Neuronal stem cell (in vitro differentiated cells): ENCODE measurements at regions not wholly inside any gene's neighbourhood (a gene's known extent, or its start where the extent isn't known, plus 50 kb on each side); places are given as distances from the start of the nearest gene placed in this dataset.

Experiments used
- DNase-seq: peaks from one replicate; pipeline ENCODE4 v3.0.0-alpha.2; 2013; ENCODE audit warnings: low spot score
- H2AFZ ChIP-seq: one replicate; pipeline ENCODE4 v1.6.1; 2013; ENCODE audit warnings: mild to moderate bottlenecking, low read length, inconsistent platforms
- H2AK5ac ChIP-seq: 2 replicates; pipeline ENCODE4 v1.6.1; 2013; ENCODE audit warnings: low read depth, mild to moderate bottlenecking, inconsistent platforms, low read length, moderate library complexity, mixed read lengths
- H2BK120ac ChIP-seq: 2 replicates; pipeline ENCODE4 v1.6.1; 2013; ENCODE audit warnings: low read depth, mild to moderate bottlenecking, inconsistent platforms, low read length, moderate library complexity, mixed read lengths
- H2BK12ac ChIP-seq: one replicate; pipeline ENCODE4 v1.6.1; 2013; ENCODE audit warnings: low read length, inconsistent platforms
- H2BK15ac ChIP-seq: 2 replicates; pipeline ENCODE4 v1.6.1; 2013; ENCODE audit warnings: mild to moderate bottlenecking, low read length, inconsistent platforms, mixed read lengths
- H2BK5ac ChIP-seq: one replicate; pipeline ENCODE4 v1.6.1; 2013; ENCODE audit warnings: inconsistent platforms, mild to moderate bottlenecking, low read length, moderate library complexity
- H3K14ac ChIP-seq: one replicate; pipeline ENCODE4 v1.6.1; 2013; ENCODE audit warnings: low read length, inconsistent platforms
- H3K18ac ChIP-seq: 2 replicates; pipeline ENCODE4 v1.6.1; 2013; ENCODE audit warnings: low read length, inconsistent platforms
- H3K23ac ChIP-seq: 2 replicates; pipeline ENCODE4 v1.6.1; 2013; ENCODE audit warnings: low read depth, mild to moderate bottlenecking, mixed read lengths, low read length, inconsistent platforms; ENCODE audit not compliant: poor library complexity
- H3K27ac ChIP-seq: replicated peaks from 3 replicates; pipeline ENCODE4 v1.5.1; 2013; ENCODE audit warnings: low read length, inconsistent platforms
- H3K27me3 ChIP-seq, 3 experiments: 2 replicates each; pipeline ENCODE4 v1.6.1; 2013; ENCODE audit warnings: low read length in 3 of 3, mild to moderate bottlenecking in 2 of 3, inconsistent platforms in 1 of 3, low read depth in 1 of 3, mixed read lengths in 1 of 3, moderate library complexity in 1 of 3; ENCODE audit not compliant: control insufficient read depth in 3 of 3, insufficient read depth in 3 of 3
- H3K36me3 ChIP-seq, 2 donors: replicated peaks in 1 of 2; 2 replicates each; pipeline ENCODE4 v1.6.1; 2013; ENCODE audit warnings: low read length in 2 of 2; ENCODE audit not compliant: control insufficient read depth in 2 of 2, insufficient read depth in 2 of 2
- H3K4ac ChIP-seq: 2 replicates; pipeline ENCODE4 v1.6.1; 2013; ENCODE audit warnings: inconsistent platforms, mild to moderate bottlenecking, low read length, moderate library complexity
- H3K4me1 ChIP-seq, 2 donors: 1 replicate in 1 of 2; 2 replicates in 1 of 2; pipeline ENCODE4 v1.6.1; 2013; ENCODE audit warnings: low read length in 2 of 2, low read depth in 1 of 2; ENCODE audit not compliant: control insufficient read depth in 2 of 2, insufficient read depth in 1 of 2
- H3K4me2 ChIP-seq: one replicate; pipeline ENCODE4 v1.6.1; 2013; ENCODE audit warnings: mild to moderate bottlenecking, low read length, inconsistent platforms; ENCODE audit not compliant: insufficient read depth, poor library complexity, severe bottlenecking
- H3K4me3 ChIP-seq, 2 donors: 2 replicates each; pipeline ENCODE4 v1.5.1; 2013; ENCODE audit warnings: low read length in 2 of 2, mild to moderate bottlenecking in 2 of 2, inconsistent platforms in 1 of 2, moderate library complexity in 1 of 2
- H3K79me1 ChIP-seq: one replicate; pipeline ENCODE4 v1.6.1; 2013; ENCODE audit warnings: low read depth, mild to moderate bottlenecking, inconsistent platforms, low read length, moderate library complexity
- H3K9ac ChIP-seq: one replicate; pipeline ENCODE4 v1.6.1; 2013; ENCODE audit warnings: mild to moderate bottlenecking, low read depth, low read length, inconsistent platforms; ENCODE audit not compliant: poor library complexity
- H3K9me3 ChIP-seq, 2 donors: replicated peaks in 1 of 2; 2 replicates each; pipeline versions ENCODE3 to v1.6.1; 2013; ENCODE audit warnings: low read length in 2 of 2, mild to moderate bottlenecking in 2 of 2, inconsistent platforms in 1 of 2, low read depth in 1 of 2, mixed read lengths in 1 of 2, moderate library complexity in 1 of 2; ENCODE audit not compliant: control insufficient read depth in 2 of 2, insufficient read depth in 1 of 2
- H4K8ac ChIP-seq: one replicate; pipeline ENCODE4 v1.6.1; 2013; ENCODE audit warnings: low read depth, mild to moderate bottlenecking, inconsistent platforms, low read length, moderate library complexity
- H4K91ac ChIP-seq: one replicate; pipeline ENCODE4 v1.6.1; 2013; ENCODE audit warnings: low read length, low read depth, mild to moderate bottlenecking, inconsistent platforms; ENCODE audit not compliant: poor library complexity
- WGBS, 2 donors: extraction: QIAGEN DNeasy Blood & Tissue Kit; methylation state at CpG; one replicate each; pipeline ENCODE4 v1.1.7; 2013; ENCODE audit warnings: missing lambda C conversion rate in 2 of 2, mixed read lengths in 1 of 2; ENCODE audit not compliant: insufficient read length in 2 of 2, insufficient replicate concordance in 1 of 2; ENCODE audit errors: extremely low coverage in 2 of 2; 5-methylcytosine and 5-hydroxymethylcytosine counted together

DNA sequence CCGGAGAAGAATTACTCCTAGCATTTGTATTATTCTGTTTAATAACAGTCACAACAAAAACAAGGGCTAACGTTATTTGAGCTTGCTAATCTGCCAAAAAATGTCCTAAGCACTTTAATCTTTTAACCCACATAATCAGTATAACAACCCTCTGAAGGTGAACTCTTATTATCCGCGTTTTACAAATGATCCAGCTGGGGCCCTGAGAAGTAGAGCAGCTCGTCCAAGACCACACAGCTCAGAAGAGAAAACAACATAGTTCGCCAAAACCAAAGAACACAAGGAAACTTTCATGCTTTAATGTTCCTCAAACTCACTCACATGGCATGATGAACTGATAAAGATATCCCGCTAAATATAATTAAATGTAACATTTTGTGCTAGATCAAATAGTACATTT is 159.7 kb upstream of the ZNF236 start:
- Histone ChIP-seq H4K91ac (no peak overlapping the region), H3K9ac (no peak overlapping the region), H3K14ac (no peak overlapping the region), H3K23ac (no peak overlapping the region), H3K4me2 (no peak overlapping the region), H2AFZ (no peak overlapping the region), H2AK5ac (no peak overlapping the region), H3K36me3 (no peaks in the 10 kb centered on the region), H3K79me1 (no peaks in the 10 kb centered on the region), H3K27ac (no peak overlapping the region), H4K8ac (no peak overlapping the region), H3K9me3 (peaks cover 0 to 1% of the 10 kb centered on the region in 2 donors), H3K18ac (no peak overlapping the region), H3K4me1 (peaks cover 0 to 2% of the 10 kb centered on the region in 2 donors), H3K4ac (no peak overlapping the region), H2BK120ac (no peak overlapping the region), H3K4me3 (no peak overlapping the region), H2BK5ac (no peak overlapping the region), H2BK12ac (no peak overlapping the region), H2BK15ac (no peak overlapping the region), H3K27me3 (no peaks in the 10 kb centered on the region)
- no CpG with 5 or more reads among the region's 7 CpGs for WGBS, 2 donors
- no peak for DNase-seq

DNA sequence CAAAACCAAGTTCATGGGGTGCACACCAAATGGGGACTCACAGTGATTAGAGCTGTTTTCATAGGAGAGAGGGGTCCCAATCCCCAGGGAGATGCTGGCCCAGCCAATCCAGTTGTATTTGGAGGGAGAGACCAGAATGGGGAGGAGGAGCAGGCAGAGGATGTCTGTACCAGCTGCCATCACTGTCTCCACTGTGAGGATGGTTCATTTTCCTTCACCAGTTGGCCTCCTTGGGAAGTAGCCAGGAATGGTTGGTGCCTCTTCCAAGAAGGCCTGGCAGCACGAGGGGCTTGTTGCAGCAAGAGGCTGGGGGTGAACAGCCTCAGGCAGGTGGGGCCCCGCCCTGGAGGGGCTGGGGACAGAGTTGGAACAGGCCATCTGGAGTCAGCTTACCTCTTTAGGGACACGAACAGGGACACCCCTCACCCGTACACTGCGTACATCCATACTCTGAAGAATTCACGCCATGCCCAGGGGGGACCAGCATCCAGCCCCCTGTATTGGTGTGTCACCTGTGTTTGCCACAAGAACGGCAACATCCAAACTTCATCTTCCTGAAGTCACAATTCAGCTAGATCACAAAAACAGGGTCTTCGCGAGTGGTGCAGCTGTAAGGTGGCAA is 161.7 kb upstream of the ZNF236 start:
- Histone ChIP-seq H3K36me3 (no peaks in the 10 kb centered on the region), H3K14ac (no peak overlapping the region), H3K4me1 (peaks cover 0 to 4% of the 10 kb centered on the region in 2 donors), H3K27me3 (no peaks in the 10 kb centered on the region), H3K27ac (no peak overlapping the region), H3K4me2 (no peak overlapping the region), H2BK120ac (no peak overlapping the region), H3K9me3 (no peaks in the 10 kb centered on the region), H3K9ac (no peak overlapping the region), H4K91ac (no peak overlapping the region), H2BK15ac (no peak overlapping the region), H2AK5ac (no peak overlapping the region), H3K4me3 (no peak overlapping the region), H2BK5ac (no peak overlapping the region), H3K23ac (no peak overlapping the region), H2AFZ (no peak overlapping the region), H3K4ac (no peak overlapping the region), H2BK12ac (no peak overlapping the region), H3K18ac (peak overlapping the region; percentile 0), H4K8ac (no peak overlapping the region), H3K79me1 (no peaks in the 10 kb centered on the region)
- no peak for DNase-seq
- no CpG with 5 or more reads among the region's 9 CpGs for WGBS, 2 donors

DNA sequence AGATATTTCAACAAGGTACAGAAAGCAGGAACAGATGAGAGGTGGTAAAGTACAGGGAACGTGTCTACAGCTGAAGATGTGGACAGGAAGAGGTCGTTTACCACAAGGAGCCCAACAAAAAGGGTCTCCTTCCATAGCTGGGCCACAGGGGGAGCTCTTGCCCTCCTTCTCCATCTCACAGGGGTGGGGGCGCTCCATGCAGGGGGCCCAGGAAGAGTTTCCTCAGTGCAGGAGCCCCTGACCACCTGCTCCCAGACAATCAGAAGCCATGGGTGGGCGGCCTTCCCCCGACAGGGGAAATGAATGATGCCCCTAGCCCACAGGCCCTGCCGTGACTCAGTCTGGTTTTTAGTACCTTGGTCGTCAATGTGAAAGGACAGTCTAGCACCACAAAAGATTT is 163.6 kb upstream of the ZNF516 start:
- no peaks in the 10 kb centered on the region for H3K9me3 ChIP-seq
- H2BK12ac ChIP-seq = no peak overlapping the region
- peak overlapping the region; percentile 40 for H2AFZ ChIP-seq
- H3K4me3 ChIP-seq = no peak overlapping the region
- DNase-seq = peak; percentile 51
- no peak overlapping the region for H2BK5ac ChIP-seq
- no peaks in the 10 kb centered on the region for H3K79me1 ChIP-seq
- no peak overlapping the region for H3K18ac ChIP-seq
- H3K9ac ChIP-seq = no peak overlapping the region
- no CpG with 5 or more reads among the region's 7 CpGs for WGBS, 2 donors
- H3K4me1 ChIP-seq = peaks cover 2 to 4% of the 10 kb centered on the region in 2 donors
- H2AK5ac ChIP-seq = no peak overlapping the region
- no peak overlapping the region for H3K4me2 ChIP-seq
- no peak overlapping the region for H2BK120ac ChIP-seq
- H4K8ac ChIP-seq = no peak overlapping the region
- H3K36me3 ChIP-seq = no peaks in the 10 kb centered on the region
- no peak overlapping the region for H3K27ac ChIP-seq
- H3K27me3 ChIP-seq = no peaks in the 10 kb centered on the region
- H3K4ac ChIP-seq = no peak overlapping the region
- H2BK15ac ChIP-seq = no peak overlapping the region
- no peak overlapping the region for H3K23ac ChIP-seq
- no peak overlapping the region for H4K91ac ChIP-seq
- H3K14ac ChIP-seq = no peak overlapping the region

DNA sequence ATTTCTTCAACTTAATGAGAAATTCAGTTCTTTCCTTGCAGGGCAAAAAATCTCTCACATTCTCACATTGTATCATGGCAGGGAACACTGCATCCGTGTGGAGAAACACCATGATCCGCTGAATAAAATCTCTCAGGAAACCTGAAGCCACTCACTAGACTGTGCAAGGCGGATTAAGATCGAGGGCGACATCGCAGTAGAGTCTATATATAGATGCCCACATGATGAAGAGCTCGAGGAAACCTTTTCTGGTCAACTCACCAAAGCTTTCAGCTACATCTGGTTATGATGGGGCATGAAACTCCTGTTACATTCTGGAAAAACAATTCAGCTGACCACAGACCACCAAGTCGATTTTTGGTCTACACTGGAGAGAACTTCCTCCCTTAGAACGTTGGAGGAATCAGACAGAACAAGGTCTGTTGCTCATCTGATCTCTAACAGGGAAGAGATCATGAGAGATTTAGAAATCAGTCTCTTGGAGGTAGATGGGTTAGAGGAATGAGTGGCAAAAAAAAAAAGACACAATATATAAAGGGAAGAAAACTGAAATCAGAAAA is 162.9 kb upstream of the ZNF516 start:
- DNase-seq = no peak
- H2AFZ ChIP-seq = peak overlapping the region; percentile 53
- no peak overlapping the region for H3K18ac ChIP-seq
- no peak overlapping the region for H3K23ac ChIP-seq
- H3K4me1 ChIP-seq = peaks cover 2 to 4% of the 10 kb centered on the region in 2 donors
- no CpG with 5 or more reads among the region's 9 CpGs for WGBS, 2 donors
- H2BK120ac ChIP-seq = no peak overlapping the region
- no peak overlapping the region for H2AK5ac ChIP-seq
- H4K91ac ChIP-seq = no peak overlapping the region
- no peak overlapping the region for H3K4me3 ChIP-seq
- H3K9me3 ChIP-seq = no peaks in the 10 kb centered on the region
- no peak overlapping the region for H3K27ac ChIP-seq
- no peak overlapping the region for H2BK15ac ChIP-seq
- no peak overlapping the region for H2BK12ac ChIP-seq
- H3K4ac ChIP-seq = no peak overlapping the region
- H4K8ac ChIP-seq = no peak overlapping the region
- no peaks in the 10 kb centered on the region for H3K27me3 ChIP-seq
- no peak overlapping the region for H3K9ac ChIP-seq
- no peaks in the 10 kb centered on the region for H3K79me1 ChIP-seq
- H3K14ac ChIP-seq = no peak overlapping the region
- no peak overlapping the region for H2BK5ac ChIP-seq
- no peak overlapping the region for H3K4me2 ChIP-seq
- no peaks in the 10 kb centered on the region for H3K36me3 ChIP-seq
